GM12873 (cell line): ENCODE measurements at regions not wholly inside any gene's neighbourhood (a gene's known extent, or its start where the extent isn't known, plus 50 kb on each side); places are given as distances from the start of the nearest gene placed in this dataset.

ENCODE experiments used
- TF ChIP-seq, protein P1 (sequence below): IDR thresholded peaks from 2 replicates; pipeline ENCODE4 v1.5.1; 2012; ENCODE audit warnings: low read depth, mild to moderate bottlenecking, moderate library complexity, low read length, control low read depth; ENCODE audit not compliant: insufficient read depth; ENCODE audit errors: missing control alignments

GRCh38 chr12:71250166-71250565 lies 92.4 kb upstream of the TSPAN8 start:
- TF ChIP-seq, protein P1, sequence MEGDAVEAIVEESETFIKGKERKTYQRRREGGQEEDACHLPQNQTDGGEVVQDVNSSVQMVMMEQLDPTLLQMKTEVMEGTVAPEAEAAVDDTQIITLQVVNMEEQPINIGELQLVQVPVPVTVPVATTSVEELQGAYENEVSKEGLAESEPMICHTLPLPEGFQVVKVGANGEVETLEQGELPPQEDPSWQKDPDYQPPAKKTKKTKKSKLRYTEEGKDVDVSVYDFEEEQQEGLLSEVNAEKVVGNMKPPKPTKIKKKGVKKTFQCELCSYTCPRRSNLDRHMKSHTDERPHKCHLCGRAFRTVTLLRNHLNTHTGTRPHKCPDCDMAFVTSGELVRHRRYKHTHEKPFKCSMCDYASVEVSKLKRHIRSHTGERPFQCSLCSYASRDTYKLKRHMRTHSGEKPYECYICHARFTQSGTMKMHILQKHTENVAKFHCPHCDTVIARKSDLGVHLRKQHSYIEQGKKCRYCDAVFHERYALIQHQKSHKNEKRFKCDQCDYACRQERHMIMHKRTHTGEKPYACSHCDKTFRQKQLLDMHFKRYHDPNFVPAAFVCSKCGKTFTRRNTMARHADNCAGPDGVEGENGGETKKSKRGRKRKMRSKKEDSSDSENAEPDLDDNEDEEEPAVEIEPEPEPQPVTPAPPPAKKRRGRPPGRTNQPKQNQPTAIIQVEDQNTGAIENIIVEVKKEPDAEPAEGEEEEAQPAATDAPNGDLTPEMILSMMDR: no peak

DNA sequence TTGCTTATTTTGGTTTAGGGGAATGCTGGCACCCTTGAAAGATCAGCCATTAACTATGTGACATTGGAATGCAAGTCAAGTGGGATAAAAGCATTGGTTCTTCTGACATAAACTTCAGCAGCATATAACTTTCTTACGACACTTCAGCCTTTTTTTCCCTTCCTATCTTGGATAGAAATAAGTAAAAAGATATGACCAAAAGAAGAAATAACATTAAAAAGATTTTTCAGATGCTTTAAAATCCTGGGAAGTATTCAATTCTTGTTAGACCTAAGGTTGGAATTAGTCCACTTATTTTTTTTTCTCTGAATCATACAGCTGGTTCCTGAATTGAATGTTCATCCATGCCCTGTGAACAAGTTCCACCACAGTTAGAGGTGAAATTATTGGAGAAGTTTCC lies 85.6 kb upstream of the TSPAN8 start:
- TF ChIP-seq, protein P1: no peak

DNA sequence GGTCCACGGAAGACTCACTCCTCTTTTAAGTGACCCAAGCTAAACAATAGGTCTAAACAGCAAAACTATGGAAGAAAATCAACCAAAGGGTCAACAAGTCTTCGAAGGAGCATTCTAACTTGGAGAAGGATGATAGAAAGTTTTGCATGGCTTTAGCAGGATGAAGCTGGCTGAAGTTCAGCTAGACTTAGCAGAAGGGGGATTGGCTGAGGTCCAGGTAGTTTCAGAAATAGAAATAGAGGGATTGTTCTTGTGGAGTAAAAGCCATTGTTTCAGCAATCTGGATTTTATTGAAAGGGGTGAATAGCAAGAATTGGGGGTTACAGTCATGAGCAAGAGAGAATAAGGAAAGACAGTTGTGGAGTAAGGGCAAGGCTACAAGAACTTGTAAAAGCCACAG lies 84.7 kb upstream of the TSPAN8 start:
- TF ChIP-seq, protein P1: no peak

DNA sequence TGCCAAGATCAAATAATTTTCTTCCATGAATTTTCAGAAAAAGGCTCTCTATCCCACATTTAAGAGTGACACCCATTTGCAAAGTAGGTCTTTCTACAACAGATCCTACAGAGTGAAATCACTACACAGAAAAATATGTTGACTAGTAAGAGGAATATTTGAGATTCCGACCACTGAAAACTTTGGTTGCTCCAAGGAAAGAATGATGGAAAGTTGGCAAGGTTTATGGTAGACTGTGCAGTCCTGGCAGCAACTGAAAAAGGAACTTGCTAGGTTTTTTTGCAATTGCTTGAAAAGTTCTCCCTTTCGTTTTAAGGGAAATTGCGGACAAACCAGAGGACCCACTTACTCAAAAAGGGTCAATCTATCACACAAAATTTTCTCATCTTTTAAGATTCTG lies 83.1 kb upstream of the TSPAN8 start:
- TF ChIP-seq, protein P1: no peak

DNA sequence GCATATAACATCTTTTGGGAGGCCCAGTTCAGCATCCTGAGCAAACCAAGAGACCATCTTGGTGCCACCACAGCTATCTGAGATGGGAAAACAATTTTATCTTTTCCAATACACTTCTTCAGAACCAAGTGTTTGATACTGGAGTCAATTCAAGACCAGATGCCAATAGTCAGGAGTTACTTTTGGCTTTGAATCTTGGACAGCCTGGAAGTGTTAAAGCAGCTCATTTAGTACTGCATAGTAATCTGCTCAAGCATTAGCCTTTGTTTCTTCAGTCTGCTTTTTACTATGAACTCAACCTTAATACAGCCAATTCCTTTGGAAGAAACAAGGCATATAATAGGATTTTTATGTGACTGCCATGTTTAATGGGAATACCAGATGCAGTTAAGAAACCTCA lies 81.9 kb upstream of the TSPAN8 start:
- TF ChIP-seq, protein P1: no peak

DNA sequence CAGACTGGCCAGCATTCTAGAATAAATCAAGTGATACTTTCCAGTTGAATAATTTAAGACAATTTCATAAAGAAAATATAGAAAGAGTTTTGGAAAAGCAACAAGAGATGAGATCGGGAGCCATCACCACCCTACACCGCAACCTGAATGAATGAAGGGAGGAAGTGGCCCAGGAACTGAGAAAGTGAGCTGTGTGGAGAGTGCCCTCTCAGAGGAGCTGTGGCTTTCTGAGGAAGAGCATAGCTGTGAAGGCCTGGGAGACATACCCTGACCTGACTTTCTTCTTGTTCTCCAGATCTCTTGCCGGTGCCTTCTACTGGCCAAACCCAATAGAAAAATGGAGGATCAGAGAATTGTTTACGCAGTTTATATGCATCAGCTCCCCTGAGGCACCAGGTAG lies 79.3 kb upstream of the TSPAN8 start:
- TF ChIP-seq, protein P1: no peak

- TF ChIP-seq, protein P1: no peak
These were observed 78.4 kb upstream of the TSPAN8 start for GRCh38 chr12:71236133-71236660.
